Kidney (tissue), 13 donors: ENCODE measurements at regions not wholly inside any gene's neighbourhood (a gene's known extent, or its start where the extent isn't known, plus 50 kb on each side); places are given as distances from the start of the nearest gene placed in this dataset.
A peak's percentile ranks its signal among the peaks of the same experiment; 100 is the strongest.
"Not testable (repeated sequence)": the region's sequence is repeated elsewhere in the genome, so short reads cannot be mapped to it uniquely, and the experiment has no call there.

Source experiments
- DNase-seq, 5 donors: peaks; one replicate each; pipeline ENCODE4 v3.0.0-alpha.2; 2013 to 2020
- FAIRE-seq: peaks from 2 replicates; lab custom pipeline; 2012; peaks lifted over from hg19 to GRCh38; lab: Jason Lieb, UNC
- H3K27ac ChIP-seq, 2 donors: one replicate each; pipeline ENCODE4 v1.7.0; 2013; ENCODE audit warnings: low read depth in 2 of 2, low read length in 2 of 2, inconsistent platforms in 1 of 2
- H3K27me3 ChIP-seq: one replicate; pipeline ENCODE4 v1.7.1; 2013; ENCODE audit warnings: low read length, inconsistent platforms; ENCODE audit not compliant: control insufficient read depth, insufficient read depth
- H3K36me3 ChIP-seq, 3 donors: one replicate each; pipeline versions ENCODE4 v1.7.0 to v1.7.1; 2013; ENCODE audit warnings: low read length in 3 of 3, control low read depth in 1 of 3, inconsistent platforms in 1 of 3; ENCODE audit not compliant: insufficient read depth in 3 of 3, control insufficient read depth in 2 of 3
- H3K4me1 ChIP-seq, 3 donors: one replicate each; pipeline versions ENCODE4 v1.7.0 to v1.7.1; 2013; ENCODE audit warnings: low read length in 3 of 3, inconsistent platforms in 1 of 3, low read depth in 1 of 3; ENCODE audit not compliant: control insufficient read depth in 2 of 3, insufficient read depth in 2 of 3
- H3K4me3 ChIP-seq, 3 donors: one replicate each; pipeline versions ENCODE4 v1.7.0 to v1.8.1; 2013; ENCODE audit warnings: low read length in 3 of 3, control low read depth in 1 of 3, inconsistent platforms in 1 of 3
- H3K9ac ChIP-seq, 3 donors: one replicate each; pipeline versions ENCODE4 v1.7.0 to v1.7.1; 2013; ENCODE audit warnings: low read length in 3 of 3, control low read depth in 1 of 3, inconsistent platforms in 1 of 3
- H3K9me3 ChIP-seq, 3 donors: one replicate each; pipeline versions ENCODE4 v1.7.0 to v1.7.1; 2013; ENCODE audit warnings: low read length in 3 of 3, control low read depth in 1 of 3, inconsistent platforms in 1 of 3; ENCODE audit not compliant: control insufficient read depth in 2 of 3, insufficient read depth in 1 of 3
- intact Hi-C: fragments of 100-400 bp; cut with DNase I; formaldehyde crosslinking; loops from one replicate; pipeline ENCODE4 v1.11.1; 2022
- TF ChIP-seq, protein P1 (sequence below): IDR thresholded peaks from 3 replicates; pipeline ENCODE4 v1.5.1; 2012; ENCODE audit warnings: mild to moderate bottlenecking, moderate library complexity, borderline replicate concordance; ENCODE audit not compliant: insufficient read depth; ENCODE audit errors: extremely low read depth
- donor health status: control.
- donor health status: control.
- donor health status: control.
- donor health status: control.
- donor health status: control.
- donor health status: DM: yes; HTN: yes; CAD: no.
- donor health status: Normal renal cell carcinoma (clear cell type).

DNA sequence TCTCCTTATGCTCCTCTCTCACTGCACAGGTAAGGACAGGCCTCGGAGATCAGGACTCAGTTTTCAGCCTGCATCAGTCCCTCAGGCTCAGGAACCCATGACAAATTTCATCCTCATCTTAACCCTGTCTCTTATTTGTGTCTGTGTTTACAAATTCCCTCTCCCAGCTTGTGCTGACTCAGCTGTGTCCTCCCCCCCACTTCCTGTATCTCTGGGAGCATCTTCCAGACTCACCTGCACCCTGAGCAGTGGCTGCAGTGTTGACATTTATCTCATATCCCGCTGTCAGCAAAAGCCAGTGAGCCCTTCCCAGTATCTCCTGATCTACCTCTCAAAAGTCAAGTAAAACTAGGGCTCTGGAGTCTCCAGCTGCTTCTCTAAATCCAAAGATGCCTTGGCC, 65.6 kb upstream of the VPREB1 start:
- Histone ChIP-seq H3K4me3 (no peak overlapping the region), H3K4me1 (peaks cover 0 to 21% (median 17%) of the 10 kb centered on the region in 3 donors), H3K9me3 (no peaks in the 10 kb centered on the region), H3K9ac (no peak overlapping the region), H3K27ac (no peak overlapping the region), H3K27me3 (no peaks in the 10 kb centered on the region), H3K36me3 (no peaks in the 10 kb centered on the region)
- peak in 1 of 5 donors; percentile 9 for DNase-seq
- TF ChIP-seq, protein P1, sequence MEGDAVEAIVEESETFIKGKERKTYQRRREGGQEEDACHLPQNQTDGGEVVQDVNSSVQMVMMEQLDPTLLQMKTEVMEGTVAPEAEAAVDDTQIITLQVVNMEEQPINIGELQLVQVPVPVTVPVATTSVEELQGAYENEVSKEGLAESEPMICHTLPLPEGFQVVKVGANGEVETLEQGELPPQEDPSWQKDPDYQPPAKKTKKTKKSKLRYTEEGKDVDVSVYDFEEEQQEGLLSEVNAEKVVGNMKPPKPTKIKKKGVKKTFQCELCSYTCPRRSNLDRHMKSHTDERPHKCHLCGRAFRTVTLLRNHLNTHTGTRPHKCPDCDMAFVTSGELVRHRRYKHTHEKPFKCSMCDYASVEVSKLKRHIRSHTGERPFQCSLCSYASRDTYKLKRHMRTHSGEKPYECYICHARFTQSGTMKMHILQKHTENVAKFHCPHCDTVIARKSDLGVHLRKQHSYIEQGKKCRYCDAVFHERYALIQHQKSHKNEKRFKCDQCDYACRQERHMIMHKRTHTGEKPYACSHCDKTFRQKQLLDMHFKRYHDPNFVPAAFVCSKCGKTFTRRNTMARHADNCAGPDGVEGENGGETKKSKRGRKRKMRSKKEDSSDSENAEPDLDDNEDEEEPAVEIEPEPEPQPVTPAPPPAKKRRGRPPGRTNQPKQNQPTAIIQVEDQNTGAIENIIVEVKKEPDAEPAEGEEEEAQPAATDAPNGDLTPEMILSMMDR, result no peak
- no peak for FAIRE-seq
- intact Hi-C loops, result no loop called here

DNA sequence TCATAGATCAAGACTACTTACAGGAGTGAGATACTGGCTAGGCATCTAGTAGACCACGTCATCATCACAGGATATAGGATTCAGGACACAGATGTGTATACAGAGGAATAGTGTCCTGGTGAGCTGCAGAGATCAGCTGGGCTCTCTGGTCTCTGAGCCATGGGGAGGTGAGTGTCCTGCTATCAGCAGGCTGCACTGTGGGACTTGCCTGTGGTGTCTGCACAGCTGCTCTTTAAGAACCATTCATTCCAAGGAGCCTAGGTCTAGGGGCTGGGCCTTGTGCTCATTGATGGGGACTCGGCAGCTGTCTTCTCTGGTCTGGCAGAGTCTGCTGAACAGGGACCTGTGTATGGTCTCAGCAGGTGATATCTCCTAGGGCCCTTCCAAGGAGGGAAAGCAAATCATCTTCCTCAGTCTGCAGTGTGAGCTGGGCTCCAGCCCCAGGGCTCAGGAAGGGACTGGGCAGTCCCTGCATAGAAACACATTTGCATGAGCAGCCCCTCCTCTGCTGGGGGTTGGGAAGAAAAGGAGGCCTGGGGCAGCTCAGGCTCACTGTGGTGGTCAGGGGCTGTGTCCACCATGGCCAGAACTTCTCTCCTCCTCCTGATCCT, 66.1 kb upstream of the VPREB1 start:
- no peak for FAIRE-seq
- intact Hi-C loops, result no loop called here
- DNase-seq, result no peak
- peaks cover 0 to 21% (median 17%) of the 10 kb centered on the region in 3 donors for H3K4me1 ChIP-seq
- H3K27me3 ChIP-seq, result no peaks in the 10 kb centered on the region
- TF ChIP-seq, protein P1, result no peak
- no peak overlapping the region for H3K9ac ChIP-seq
- no peak overlapping the region for H3K4me3 ChIP-seq
- no peaks in the 10 kb centered on the region for H3K9me3 ChIP-seq
- H3K27ac ChIP-seq, result no peak overlapping the region
- H3K36me3 ChIP-seq, result no peaks in the 10 kb centered on the region

DNA sequence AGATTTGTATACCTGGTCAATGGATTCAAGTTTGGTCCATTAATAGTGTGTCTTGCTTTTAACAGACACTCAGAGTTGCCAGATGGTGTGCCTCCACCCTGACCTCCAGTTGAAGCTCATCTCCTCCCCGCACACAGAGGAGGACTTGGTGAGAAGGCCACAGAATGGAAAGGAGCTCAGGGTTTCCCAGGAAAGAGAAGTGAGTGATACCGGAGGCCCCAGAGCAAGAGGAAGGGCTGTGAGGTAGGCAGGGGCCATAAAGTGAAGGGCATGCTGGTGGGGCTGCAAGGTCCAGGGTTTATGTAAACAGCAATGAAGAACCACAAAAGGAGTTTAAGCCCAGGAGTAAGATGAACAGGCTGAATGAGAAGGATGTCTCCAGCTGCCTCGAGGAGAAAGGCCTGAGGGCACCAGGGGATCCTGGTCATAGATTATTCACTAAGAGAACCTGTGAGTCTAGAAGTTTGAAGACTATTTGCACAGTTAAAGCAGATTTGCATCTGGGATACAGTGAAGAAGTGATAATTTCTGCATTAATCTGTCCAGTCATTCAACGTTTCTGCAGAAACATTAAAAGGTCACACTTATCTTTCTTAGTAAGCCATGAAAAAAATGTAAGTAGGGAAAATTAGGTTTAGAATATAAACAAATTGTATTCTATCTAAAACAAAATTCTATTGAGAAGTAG, 67.5 kb upstream of the VPREB1 start:
- no peaks in the 10 kb centered on the region for H3K27me3 ChIP-seq
- FAIRE-seq, result no peak
- H3K4me3 ChIP-seq, result no peak overlapping the region

DNA sequence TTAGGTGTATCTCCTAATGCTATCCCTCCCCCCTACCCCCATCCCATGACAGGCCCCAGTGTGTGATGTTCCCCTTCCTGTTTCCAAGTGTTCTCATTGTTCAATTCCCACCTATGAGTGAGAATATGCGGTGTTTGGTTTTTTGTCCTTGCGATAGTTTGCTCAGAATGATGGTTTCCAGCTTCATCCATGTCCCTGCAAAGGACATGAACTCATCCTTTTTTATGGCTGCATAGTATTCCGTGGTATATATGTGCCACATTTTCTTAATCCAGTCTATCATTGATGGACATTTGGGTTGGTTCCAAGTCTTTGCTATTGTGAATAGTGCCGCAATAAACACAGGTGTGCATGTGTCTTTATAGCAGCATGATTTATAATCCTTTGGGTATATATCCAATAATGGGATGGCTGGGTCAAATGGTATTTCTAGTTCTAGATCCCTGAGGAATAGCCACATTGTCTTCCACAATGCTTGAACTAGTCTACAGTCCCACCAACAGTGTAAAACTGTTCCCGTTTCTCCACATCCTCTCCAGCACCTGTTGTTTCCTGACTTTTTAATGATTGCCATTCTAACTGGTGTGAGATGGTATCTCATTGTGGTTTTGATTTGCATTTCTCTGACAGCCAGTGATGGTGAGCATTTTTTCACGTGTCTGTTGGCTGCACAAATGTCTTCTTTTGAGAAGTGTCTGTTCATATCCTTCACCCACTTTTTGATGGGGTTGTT, 71.5 kb upstream of the VPREB1 start:
- DNase-seq, intact Hi-C loops, H3K36me3 ChIP-seq, H3K9ac ChIP-seq, H3K4me3 ChIP-seq, H3K27ac ChIP-seq, H3K9me3 ChIP-seq, H3K4me1 ChIP-seq, FAIRE-seq, H3K27me3 ChIP-seq: not testable (repeated sequence)

More for the DNA sequence above, 67.5 kb upstream of the VPREB1 start:
- H3K9me3 ChIP-seq, result no peaks in the 10 kb centered on the region
- DNase-seq, result no peak
- H3K36me3 ChIP-seq, result no peaks in the 10 kb centered on the region
- TF ChIP-seq, protein P1, result no peak
- H3K4me1 ChIP-seq, result peaks cover 0 to 12% (median 12%) of the 10 kb centered on the region in 3 donors
- H3K27ac ChIP-seq, result no peak overlapping the region
- H3K9ac ChIP-seq, result no peak overlapping the region
- intact Hi-C loops, result no loop called here
